Chondrocyte (in vitro differentiated cells): ENCODE measurements at regions not wholly inside any gene's neighbourhood (a gene's known extent, or its start where the extent isn't known, plus 50 kb on each side); places are given as distances from the start of the nearest gene placed in this dataset.

Experiments used
- DNase-seq: peaks from one replicate; pipeline ENCODE4 v3.0.0; 2021; ENCODE audit warnings: mixed read lengths, low spot score
- H3K27ac Mint-ChIP-seq: one replicate; pipeline ENCODE4 v1.8.0; 2021; ENCODE audit warnings: mild to moderate bottlenecking, moderate library complexity, mixed read lengths; ENCODE audit not compliant: unreplicated experiment
- H3K27me3 Mint-ChIP-seq: 2 replicates; pipeline ENCODE4 v1.8.0; 2021; ENCODE audit warnings: low read depth, mixed read lengths
- H3K36me3 Mint-ChIP-seq: 2 replicates; pipeline ENCODE4 v1.8.0; 2021; ENCODE audit warnings: low read depth, mixed read lengths
- H3K4me1 Mint-ChIP-seq: 2 replicates; pipeline ENCODE4 v1.8.0; 2021; ENCODE audit warnings: low read depth, mild to moderate bottlenecking, mixed read lengths
- H3K4me3 Mint-ChIP-seq: one replicate; pipeline ENCODE4 v1.8.0; 2021; ENCODE audit warnings: mild to moderate bottlenecking, moderate library complexity, mixed read lengths; ENCODE audit not compliant: unreplicated experiment
- H3K9me3 Mint-ChIP-seq: 2 replicates; pipeline ENCODE4 v1.8.0; 2021; ENCODE audit warnings: low read depth, mixed read lengths
- CTCF ChIP-seq: fragments of 200-600 bp; sonication (generic); IDR thresholded peaks from 2 replicates; pipeline ENCODE4 v1.5.0; 2021; ENCODE audit warnings: antibody characterized with exemption, mild to moderate bottlenecking, moderate library complexity

- H3K27ac Mint-ChIP-seq: no peak overlapping the region
- H3K4me3 Mint-ChIP-seq: no peak overlapping the region
- no peak for TF ChIP-seq CTCF
- DNase-seq: no peak
- peaks cover 9% of the 10 kb centered on the region for H3K9me3 Mint-ChIP-seq
- no peaks in the 10 kb centered on the region for H3K27me3 Mint-ChIP-seq
- H3K4me1 Mint-ChIP-seq: no peaks in the 10 kb centered on the region
- no peaks in the 10 kb centered on the region for H3K36me3 Mint-ChIP-seq
Measured at GRCh38 chr15:91632981-91633380, 220.5 kb upstream of the SLCO3A1 start.

- Mint-ChIP-seq H3K36me3 (no peaks in the 10 kb centered on the region), H3K9me3 (peaks cover 8% of the 10 kb centered on the region), H3K4me1 (no peaks in the 10 kb centered on the region), H3K27me3 (no peaks in the 10 kb centered on the region), H3K27ac (no peak overlapping the region), H3K4me3 (no peak overlapping the region)
- DNase-seq: no peak
- no peak for TF ChIP-seq CTCF
Measured at GRCh38 chr15:91634179-91634578, 219.3 kb upstream of the SLCO3A1 start.

GRCh38 chr15:91635080-91635479 lies 218.4 kb upstream of the SLCO3A1 start:
- Mint-ChIP-seq H3K27me3 (no peaks in the 10 kb centered on the region), H3K36me3 (no peaks in the 10 kb centered on the region), H3K4me3 (no peak overlapping the region), H3K4me1 (no peaks in the 10 kb centered on the region), H3K9me3 (peaks cover 9% of the 10 kb centered on the region), H3K27ac (no peak overlapping the region)
- DNase-seq: no peak
- TF ChIP-seq CTCF: no peak

DNA sequence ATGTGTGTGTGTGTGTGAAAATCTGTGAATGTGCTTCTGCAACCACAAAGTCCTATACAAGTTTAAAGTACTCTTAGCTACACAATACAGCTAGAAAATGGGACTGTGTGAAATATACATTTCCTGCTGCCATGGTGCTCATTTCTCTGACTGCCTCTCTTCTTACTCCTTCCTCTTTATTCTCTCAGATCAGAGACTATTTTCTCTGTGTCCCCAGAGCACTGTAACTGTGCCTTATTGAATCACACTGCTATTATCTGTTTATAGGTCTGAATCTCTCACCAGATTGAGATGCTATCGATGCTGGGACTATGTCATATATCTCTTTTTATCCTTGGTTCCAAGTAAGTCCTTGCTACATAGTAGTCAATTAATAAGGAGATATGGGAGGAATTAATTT lies 217.9 kb upstream of the SLCO3A1 start:
- no peaks in the 10 kb centered on the region for H3K36me3 Mint-ChIP-seq
- no peak for DNase-seq
- TF ChIP-seq CTCF: no peak
- peaks cover 13% of the 10 kb centered on the region for H3K9me3 Mint-ChIP-seq
- H3K27me3 Mint-ChIP-seq: no peaks in the 10 kb centered on the region
- no peaks in the 10 kb centered on the region for H3K4me1 Mint-ChIP-seq
- H3K4me3 Mint-ChIP-seq: no peak overlapping the region
- no peak overlapping the region for H3K27ac Mint-ChIP-seq

DNA sequence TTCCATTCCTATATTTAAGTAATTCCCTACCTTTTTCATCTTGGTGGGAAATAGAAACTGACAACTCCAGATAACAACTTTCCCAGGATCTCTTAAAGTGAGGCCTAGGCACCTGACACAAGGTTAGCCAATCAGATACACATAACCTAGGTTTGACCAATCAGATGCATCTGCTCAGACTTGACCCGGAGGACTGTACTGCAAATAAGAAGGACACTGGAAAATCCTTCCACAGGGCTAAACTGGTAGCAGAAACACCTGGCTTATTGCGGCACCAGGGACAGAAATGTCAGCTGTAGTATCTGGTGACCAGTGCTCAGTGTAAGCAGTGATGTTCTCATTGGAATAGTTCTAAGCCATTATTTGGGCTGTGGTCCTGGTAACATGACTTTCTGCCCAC lies 204.5 kb upstream of the SLCO3A1 start:
- Mint-ChIP-seq H3K27me3 (no peaks in the 10 kb centered on the region), H3K36me3 (no peaks in the 10 kb centered on the region), H3K27ac (no peak overlapping the region), H3K4me3 (no peak overlapping the region), H3K9me3 (no peaks in the 10 kb centered on the region), H3K4me1 (no peaks in the 10 kb centered on the region)
- no peak for DNase-seq
- TF ChIP-seq CTCF: no peak
